PFSK-1 (cell line): ENCODE measurements at regions not wholly inside any gene's neighbourhood (a gene's known extent, or its start where the extent isn't known, plus 50 kb on each side); places are given as distances from the start of the nearest gene placed in this dataset.

Experiments used
- POLR2AphosphoS5 ChIP-seq: IDR thresholded peaks from 2 replicates; pipeline ENCODE4 v1.6.1; 2012; ENCODE audit warnings: low read depth, mild to moderate bottlenecking, control low read depth, low read length, moderate library complexity
- TF ChIP-seq, protein P1 (sequence below), 2 experiments: IDR thresholded peaks; 2 replicates each; pipeline versions ENCODE4 v1.6.1 to v1.8.0; 2011 to 2012; ENCODE audit warnings: low read depth in 2 of 2, low read length in 2 of 2, control low read depth in 1 of 2, inconsistent platforms in 1 of 2, mild to moderate bottlenecking in 1 of 2, moderate library complexity in 1 of 2; ENCODE audit not compliant: insufficient read depth in 1 of 2

DNA sequence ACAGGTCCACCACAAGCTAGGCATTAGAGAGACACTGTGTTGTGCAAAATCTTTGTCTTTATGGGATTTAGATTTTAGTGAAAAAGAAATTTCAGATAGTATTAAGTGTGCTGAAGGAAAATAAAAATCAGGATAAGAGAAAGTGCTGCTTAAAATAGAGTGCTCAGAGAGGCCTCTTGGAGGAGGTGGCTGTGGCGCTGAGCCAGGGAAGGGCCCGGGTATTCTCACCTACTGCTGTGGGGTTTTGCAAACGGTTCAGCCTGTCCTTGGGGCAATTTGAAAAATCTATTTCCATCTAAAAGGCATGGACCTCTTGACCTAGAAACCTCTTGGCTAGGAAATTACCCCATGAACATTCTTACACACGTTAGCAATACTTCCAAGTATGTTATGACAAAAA lies 267.7 kb downstream of the TJP1 start:
- TF ChIP-seq, protein P1, sequence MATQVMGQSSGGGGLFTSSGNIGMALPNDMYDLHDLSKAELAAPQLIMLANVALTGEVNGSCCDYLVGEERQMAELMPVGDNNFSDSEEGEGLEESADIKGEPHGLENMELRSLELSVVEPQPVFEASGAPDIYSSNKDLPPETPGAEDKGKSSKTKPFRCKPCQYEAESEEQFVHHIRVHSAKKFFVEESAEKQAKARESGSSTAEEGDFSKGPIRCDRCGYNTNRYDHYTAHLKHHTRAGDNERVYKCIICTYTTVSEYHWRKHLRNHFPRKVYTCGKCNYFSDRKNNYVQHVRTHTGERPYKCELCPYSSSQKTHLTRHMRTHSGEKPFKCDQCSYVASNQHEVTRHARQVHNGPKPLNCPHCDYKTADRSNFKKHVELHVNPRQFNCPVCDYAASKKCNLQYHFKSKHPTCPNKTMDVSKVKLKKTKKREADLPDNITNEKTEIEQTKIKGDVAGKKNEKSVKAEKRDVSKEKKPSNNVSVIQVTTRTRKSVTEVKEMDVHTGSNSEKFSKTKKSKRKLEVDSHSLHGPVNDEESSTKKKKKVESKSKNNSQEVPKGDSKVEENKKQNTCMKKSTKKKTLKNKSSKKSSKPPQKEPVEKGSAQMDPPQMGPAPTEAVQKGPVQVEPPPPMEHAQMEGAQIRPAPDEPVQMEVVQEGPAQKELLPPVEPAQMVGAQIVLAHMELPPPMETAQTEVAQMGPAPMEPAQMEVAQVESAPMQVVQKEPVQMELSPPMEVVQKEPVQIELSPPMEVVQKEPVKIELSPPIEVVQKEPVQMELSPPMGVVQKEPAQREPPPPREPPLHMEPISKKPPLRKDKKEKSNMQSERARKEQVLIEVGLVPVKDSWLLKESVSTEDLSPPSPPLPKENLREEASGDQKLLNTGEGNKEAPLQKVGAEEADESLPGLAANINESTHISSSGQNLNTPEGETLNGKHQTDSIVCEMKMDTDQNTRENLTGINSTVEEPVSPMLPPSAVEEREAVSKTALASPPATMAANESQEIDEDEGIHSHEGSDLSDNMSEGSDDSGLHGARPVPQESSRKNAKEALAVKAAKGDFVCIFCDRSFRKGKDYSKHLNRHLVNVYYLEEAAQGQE (IDR thresholded peaks at IDR 0.05; ENCODE audit: insufficient read depth in 1 of 2, low read depth in 2 of 2, low read length in 2 of 2), result no peak
- no peak for TF ChIP-seq POLR2AphosphoS5
